ENCODE measurements at regions not wholly inside any gene's neighbourhood (a gene's known extent, or its start where the extent isn't known, plus 50 kb on each side); places are given as distances from the start of the nearest gene placed in this dataset.

DNA sequence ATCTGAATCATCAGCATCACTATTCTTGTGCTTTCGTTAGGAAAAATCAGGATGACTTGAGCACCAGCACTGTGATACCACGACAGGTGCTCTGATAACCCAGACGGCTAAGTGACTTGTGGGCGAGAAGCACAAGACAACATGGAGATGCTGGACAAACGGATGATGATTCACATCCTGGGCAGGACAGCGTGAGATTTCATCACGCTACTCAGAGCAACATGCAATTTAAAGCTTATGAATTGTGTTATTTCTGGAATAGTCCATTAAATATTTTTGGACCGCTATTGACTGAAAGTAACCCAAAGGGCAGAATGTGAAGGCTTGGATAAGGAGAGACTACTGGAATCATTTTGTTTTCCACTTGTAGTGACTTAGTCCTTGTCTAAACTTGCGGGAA is 114.8 kb upstream of the DAPK1 start:
- TF ChIP-seq, protein P1, sequence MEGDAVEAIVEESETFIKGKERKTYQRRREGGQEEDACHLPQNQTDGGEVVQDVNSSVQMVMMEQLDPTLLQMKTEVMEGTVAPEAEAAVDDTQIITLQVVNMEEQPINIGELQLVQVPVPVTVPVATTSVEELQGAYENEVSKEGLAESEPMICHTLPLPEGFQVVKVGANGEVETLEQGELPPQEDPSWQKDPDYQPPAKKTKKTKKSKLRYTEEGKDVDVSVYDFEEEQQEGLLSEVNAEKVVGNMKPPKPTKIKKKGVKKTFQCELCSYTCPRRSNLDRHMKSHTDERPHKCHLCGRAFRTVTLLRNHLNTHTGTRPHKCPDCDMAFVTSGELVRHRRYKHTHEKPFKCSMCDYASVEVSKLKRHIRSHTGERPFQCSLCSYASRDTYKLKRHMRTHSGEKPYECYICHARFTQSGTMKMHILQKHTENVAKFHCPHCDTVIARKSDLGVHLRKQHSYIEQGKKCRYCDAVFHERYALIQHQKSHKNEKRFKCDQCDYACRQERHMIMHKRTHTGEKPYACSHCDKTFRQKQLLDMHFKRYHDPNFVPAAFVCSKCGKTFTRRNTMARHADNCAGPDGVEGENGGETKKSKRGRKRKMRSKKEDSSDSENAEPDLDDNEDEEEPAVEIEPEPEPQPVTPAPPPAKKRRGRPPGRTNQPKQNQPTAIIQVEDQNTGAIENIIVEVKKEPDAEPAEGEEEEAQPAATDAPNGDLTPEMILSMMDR (IDR thresholded peaks at IDR 0.05; ENCODE audit: poor library complexity), result no peak
- TF ChIP-seq EZH2 (IDR thresholded peaks at IDR 0.05; ENCODE audit: borderline replicate concordance) (no peak), EZH2phosphoT487 (IDR thresholded peaks at IDR 0.05; ENCODE audit: low read depth, severe bottlenecking, unreplicated experiment) (no peak)
